Activated CD4-positive, alpha-beta memory T cell treated with anti-CD3 and anti-CD28 coated beads for 36 hours (primary cell): ENCODE measurements at regions not wholly inside any gene's neighbourhood (a gene's known extent, or its start where the extent isn't known, plus 50 kb on each side); places are given as distances from the start of the nearest gene placed in this dataset.

Source experiments
- CTCF ChIA-PET: fragments of 350-600 bp; sonication (Branson Sonifier 250); formaldehyde crosslinking; loops from one replicate; lab custom pipeline; 2021; ENCODE audit warnings: antibody characterized with exemption, inconsistent platforms; lab: Charles Lee
- POLR2A ChIA-PET: fragments of 350-600 bp; sonication (Branson Sonifier 250); formaldehyde crosslinking; loops from one replicate; lab custom pipeline; 2021; ENCODE audit warnings: antibody characterized with exemption; lab: Charles Lee
- DNase-seq: peaks from one replicate; pipeline ENCODE4 v3.0.0-alpha.2; 2020
- H3K27ac Mint-ChIP-seq: one replicate; pipeline ENCODE4 v1.8.0; 2021; ENCODE audit warnings: mixed read lengths
- H3K27me3 Mint-ChIP-seq: one replicate; pipeline ENCODE4 v1.8.0; 2021; ENCODE audit warnings: mixed read lengths
- H3K36me3 Mint-ChIP-seq: one replicate; pipeline ENCODE4 v1.8.0; 2021; ENCODE audit warnings: mixed read lengths
- H3K4me1 Mint-ChIP-seq: one replicate; pipeline ENCODE4 v1.8.0; 2021; ENCODE audit warnings: low read depth, mixed read lengths
- H3K4me3 Mint-ChIP-seq: one replicate; pipeline ENCODE4 v1.8.0; 2021; ENCODE audit warnings: mild to moderate bottlenecking, mixed read lengths
- H3K9me3 Mint-ChIP-seq: one replicate; pipeline ENCODE4 v1.8.0; 2021; ENCODE audit warnings: mixed read lengths
- intact Hi-C: fragments of 100-400 bp; cut with micrococcal nuclease; formaldehyde crosslinking; loops from one replicate; pipeline ENCODE4 v1.15.1; 2023

GRCh38 chr4:166315721-166316467 is 442.9 kb downstream of the TLL1 start:
- Mint-ChIP-seq H3K4me3 (no peak overlapping the region), H3K36me3 (no peaks in the 10 kb centered on the region)

GRCh38 chr4:166318810-166319525 is 445.9 kb downstream of the TLL1 start:
- Mint-ChIP-seq H3K36me3 (no peaks in the 10 kb centered on the region), H3K27me3 (no peaks in the 10 kb centered on the region), H3K4me3 (no peak overlapping the region), H3K27ac (no peak overlapping the region), H3K9me3 (peaks cover 5% of the 10 kb centered on the region), H3K4me1 (no peaks in the 10 kb centered on the region)
- POLR2A ChIA-PET = no interaction called here
- DNase-seq = no peak
- CTCF ChIA-PET = no interaction called here
- intact Hi-C loops = no loop called here

More at GRCh38 chr4:166315721-166316467, 442.9 kb downstream of the TLL1 start:
- Mint-ChIP-seq H3K9me3 (peaks cover 5% of the 10 kb centered on the region), H3K27me3 (no peaks in the 10 kb centered on the region), H3K4me1 (no peaks in the 10 kb centered on the region), H3K27ac (no peak overlapping the region)
- intact Hi-C loops = no loop called here
- DNase-seq = no peak
- CTCF ChIA-PET = no interaction called here
- POLR2A ChIA-PET = no interaction called here

- peaks cover 6% of the 10 kb centered on the region for H3K9me3 Mint-ChIP-seq
- no peak overlapping the region for H3K4me3 Mint-ChIP-seq
- CTCF ChIA-PET = no interaction called here
- no peak for DNase-seq
- no peaks in the 10 kb centered on the region for H3K36me3 Mint-ChIP-seq
- H3K27ac Mint-ChIP-seq = no peak overlapping the region
- H3K27me3 Mint-ChIP-seq = no peaks in the 10 kb centered on the region
- intact Hi-C loops = no loop called here
- POLR2A ChIA-PET = no interaction called here
- H3K4me1 Mint-ChIP-seq = no peaks in the 10 kb centered on the region
These were observed 450.2 kb downstream of the TLL1 start for GRCh38 chr4:166323250-166323649.

- no peak overlapping the region for H3K4me3 Mint-ChIP-seq
- no peak for DNase-seq
- no peaks in the 10 kb centered on the region for H3K27me3 Mint-ChIP-seq
- no peaks in the 10 kb centered on the region for H3K36me3 Mint-ChIP-seq
- H3K27ac Mint-ChIP-seq = no peak overlapping the region
- H3K9me3 Mint-ChIP-seq = peaks cover 6% of the 10 kb centered on the region
- intact Hi-C loops = no loop called here
- POLR2A ChIA-PET = no interaction called here
- CTCF ChIA-PET = no interaction called here
- H3K4me1 Mint-ChIP-seq = no peaks in the 10 kb centered on the region
These were observed 451.3 kb downstream of the TLL1 start for GRCh38 chr4:166324321-166324720.

- intact Hi-C loops = no loop called here
- no peak for DNase-seq
- CTCF ChIA-PET = no interaction called here
- H3K27me3 Mint-ChIP-seq = no peaks in the 10 kb centered on the region
- POLR2A ChIA-PET = no interaction called here
- H3K27ac Mint-ChIP-seq = no peak overlapping the region
- no peaks in the 10 kb centered on the region for H3K4me1 Mint-ChIP-seq
- H3K4me3 Mint-ChIP-seq = no peak overlapping the region
- H3K9me3 Mint-ChIP-seq = peaks cover 10% of the 10 kb centered on the region
- H3K36me3 Mint-ChIP-seq = no peaks in the 10 kb centered on the region
These were observed 462.4 kb downstream of the TLL1 start for GRCh38 chr4:166335256-166335938.

- ChIA-PET CTCF (no interaction called here), POLR2A (no interaction called here)
- intact Hi-C loops = no loop called here
- DNase-seq = no peak
- H3K27me3 Mint-ChIP-seq = no peaks in the 10 kb centered on the region
- H3K4me3 Mint-ChIP-seq = no peak overlapping the region
- no peaks in the 10 kb centered on the region for H3K4me1 Mint-ChIP-seq
- peaks cover 3% of the 10 kb centered on the region for H3K9me3 Mint-ChIP-seq
- H3K36me3 Mint-ChIP-seq = no peaks in the 10 kb centered on the region
- no peak overlapping the region for H3K27ac Mint-ChIP-seq
These were observed 469.0 kb downstream of the TLL1 start for GRCh38 chr4:166341992-166342391.

GRCh38 chr4:166363198-166363597 is 490.2 kb downstream of the TLL1 start:
- Mint-ChIP-seq H3K4me1 (no peaks in the 10 kb centered on the region), H3K36me3 (no peaks in the 10 kb centered on the region), H3K4me3 (no peak overlapping the region), H3K27me3 (no peaks in the 10 kb centered on the region), H3K9me3 (peaks cover 12% of the 10 kb centered on the region), H3K27ac (no peak overlapping the region)
- intact Hi-C loops = no loop called here
- no peak for DNase-seq
- POLR2A ChIA-PET = no interaction called here
- CTCF ChIA-PET = no interaction called here

- ChIA-PET CTCF (no interaction called here), POLR2A (no interaction called here)
- Mint-ChIP-seq H3K27me3 (no peaks in the 10 kb centered on the region), H3K9me3 (peaks cover 21% of the 10 kb centered on the region), H3K27ac (no peak overlapping the region), H3K36me3 (no peaks in the 10 kb centered on the region), H3K4me1 (no peaks in the 10 kb centered on the region), H3K4me3 (no peak overlapping the region)
- intact Hi-C loops = no loop called here
- no peak for DNase-seq
These were observed 493.0 kb downstream of the TLL1 start for GRCh38 chr4:166366012-166366411.

- Mint-ChIP-seq H3K4me3 (no peak overlapping the region), H3K27me3 (no peaks in the 10 kb centered on the region), H3K4me1 (no peaks in the 10 kb centered on the region), H3K36me3 (no peaks in the 10 kb centered on the region), H3K27ac (no peak overlapping the region), H3K9me3 (peaks cover 35% of the 10 kb centered on the region)
- no peak for DNase-seq
- ChIA-PET POLR2A (no interaction called here), CTCF (no interaction called here)
- intact Hi-C loops = no loop called here
These were observed 504.5 kb downstream of the TLL1 start for GRCh38 chr4:166377578-166377977.

GRCh38 chr4:166386491-166387360 is 513.7 kb downstream of the TLL1 start:
- DNase-seq = no peak
- intact Hi-C loops = no loop called here
- Mint-ChIP-seq H3K4me3 (no peak overlapping the region), H3K27ac (no peak overlapping the region), H3K9me3 (peaks cover 4% of the 10 kb centered on the region), H3K36me3 (no peaks in the 10 kb centered on the region), H3K4me1 (no peaks in the 10 kb centered on the region), H3K27me3 (no peaks in the 10 kb centered on the region)
- CTCF ChIA-PET = no interaction called here
- POLR2A ChIA-PET = no interaction called here

- ChIA-PET POLR2A (no interaction called here), CTCF (no interaction called here)
- no peaks in the 10 kb centered on the region for H3K36me3 Mint-ChIP-seq
- H3K4me3 Mint-ChIP-seq = no peak overlapping the region
- intact Hi-C loops = no loop called here
- no peak overlapping the region for H3K27ac Mint-ChIP-seq
- DNase-seq = no peak
- H3K27me3 Mint-ChIP-seq = no peaks in the 10 kb centered on the region
- H3K9me3 Mint-ChIP-seq = peaks cover 4% of the 10 kb centered on the region
- no peaks in the 10 kb centered on the region for H3K4me1 Mint-ChIP-seq
These were observed 518.5 kb downstream of the TLL1 start for GRCh38 chr4:166391501-166391900.

GRCh38 chr4:166399021-166399420 is 526.0 kb downstream of the TLL1 start:
- Mint-ChIP-seq H3K36me3 (no peaks in the 10 kb centered on the region), H3K4me1 (no peaks in the 10 kb centered on the region), H3K27ac (no peak overlapping the region), H3K4me3 (no peak overlapping the region), H3K9me3 (peaks cover 2% of the 10 kb centered on the region), H3K27me3 (no peaks in the 10 kb centered on the region)
- POLR2A ChIA-PET = no interaction called here
- intact Hi-C loops = no loop called here
- DNase-seq = no peak
- CTCF ChIA-PET = no interaction called here
